ENCODE measurements at regions not wholly inside any gene's neighbourhood (a gene's known extent, or its start where the extent isn't known, plus 50 kb on each side); places are given as distances from the start of the nearest gene placed in this dataset.
A peak's percentile ranks its signal among the peaks of the same experiment; 100 is the strongest.

DNA sequence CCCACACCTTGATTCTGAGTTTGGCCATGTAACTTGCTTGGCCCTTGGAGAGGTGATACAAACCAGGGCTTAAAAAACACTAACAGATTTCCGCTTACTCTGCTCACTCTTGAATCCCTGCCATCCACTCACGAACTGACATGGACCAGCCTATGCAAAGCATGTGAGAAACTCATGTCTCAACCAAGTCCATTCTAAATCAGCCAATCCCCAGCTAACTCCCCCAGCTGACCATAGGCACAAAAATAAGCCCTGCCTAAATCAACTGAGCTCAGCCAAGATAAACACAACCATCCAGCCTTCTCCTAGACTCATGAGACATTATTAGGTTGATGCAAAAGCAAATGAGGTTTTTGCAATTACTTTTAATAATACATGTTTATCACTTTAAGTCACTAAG is 353.9 kb upstream of the TBX3 start:
- H3K9ac ChIP-seq (ENCODE audit: low read length in 5 of 5): no peak overlapping the region
- H3K4me1 ChIP-seq (ENCODE audit: control insufficient read depth in 5 of 5, insufficient read depth in 5 of 5, low read length in 5 of 5): peaks cover 0 to 11% (median 8%) of the 10 kb centered on the region in 5 donors
- H3K4me3 ChIP-seq (ENCODE audit: low read depth in 1 of 5, low read length in 5 of 5): no peak overlapping the region
- peaks cover 3 to 12% (median 4%) of the 10 kb centered on the region in 5 donors for H3K9me3 ChIP-seq (ENCODE audit: control insufficient read depth in 5 of 5, low read length in 5 of 5)
- no peak overlapping the region for H3K27ac ChIP-seq (ENCODE audit: low read depth, low read length)
- H3K36me3 ChIP-seq (ENCODE audit: control insufficient read depth in 5 of 5, insufficient read depth in 5 of 5, low read length in 5 of 5): no peaks in the 10 kb centered on the region
- H3K27me3 ChIP-seq (ENCODE audit: control insufficient read depth in 5 of 5, insufficient read depth in 4 of 5, low read length in 5 of 5): no peaks in the 10 kb centered on the region

DNA sequence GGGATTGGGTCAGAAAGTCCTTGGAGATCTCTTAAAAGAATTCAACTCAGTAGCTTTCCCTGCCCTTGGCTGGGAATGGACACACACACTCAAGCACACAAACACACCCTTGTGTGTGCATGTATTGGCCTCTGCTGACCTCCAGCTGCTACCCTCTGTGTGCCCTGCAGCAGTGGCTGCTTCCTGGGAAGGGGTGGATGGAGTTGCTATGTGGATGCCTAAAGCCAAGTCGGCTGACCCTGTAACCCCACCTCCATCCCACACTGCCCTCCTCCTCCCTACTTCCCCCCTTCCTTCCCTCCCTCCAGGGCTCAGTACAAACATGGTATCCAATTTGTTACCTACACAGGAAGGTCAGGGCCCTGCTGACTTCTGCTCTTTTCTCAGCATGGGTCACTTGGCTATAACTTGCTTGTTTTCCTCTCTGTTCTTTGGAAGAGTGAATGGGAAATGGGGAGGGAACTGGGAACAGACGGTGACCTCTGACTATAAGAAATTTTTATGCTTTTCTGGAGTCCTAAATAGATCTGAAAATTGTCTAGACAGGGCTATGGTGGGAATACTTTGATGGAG is 351.6 kb upstream of the TBX3 start:
- H3K27ac ChIP-seq (ENCODE audit: low read depth, low read length): no peak overlapping the region
- H3K9me3 ChIP-seq (ENCODE audit: control insufficient read depth in 5 of 5, low read length in 5 of 5): peaks cover 0 to 4% (median under 1%) of the 10 kb centered on the region in 5 donors
- H3K9ac ChIP-seq (ENCODE audit: low read length in 5 of 5): no peak overlapping the region
- no peaks in the 10 kb centered on the region for H3K27me3 ChIP-seq (ENCODE audit: control insufficient read depth in 5 of 5, insufficient read depth in 4 of 5, low read length in 5 of 5)
- no peaks in the 10 kb centered on the region for H3K36me3 ChIP-seq (ENCODE audit: control insufficient read depth in 5 of 5, insufficient read depth in 5 of 5, low read length in 5 of 5)
- H3K4me1 ChIP-seq (ENCODE audit: control insufficient read depth in 5 of 5, insufficient read depth in 5 of 5, low read length in 5 of 5): peaks cover 0 to 11% (median 8%) of the 10 kb centered on the region in 5 donors
- H3K4me3 ChIP-seq (ENCODE audit: low read depth in 1 of 5, low read length in 5 of 5): no peak overlapping the region

DNA sequence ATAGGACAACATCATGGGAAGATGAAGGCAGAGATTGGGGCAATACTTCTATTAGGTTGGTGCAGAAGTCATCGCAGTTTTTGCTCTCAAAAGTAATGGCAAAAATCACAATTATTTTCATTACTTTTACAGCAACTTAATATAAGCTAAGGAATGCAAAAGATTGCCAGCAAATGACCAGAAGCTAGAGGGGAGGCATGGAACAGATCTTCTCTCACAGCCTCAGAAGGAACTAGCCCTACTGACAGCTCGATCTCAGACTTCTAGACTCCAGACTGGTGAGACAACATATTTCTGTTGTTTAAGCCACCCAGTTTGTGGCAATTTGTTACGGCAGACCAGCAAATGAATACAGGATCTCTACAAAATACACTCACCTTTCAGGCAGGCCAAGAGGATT is 348.5 kb upstream of the TBX3 start:
- H3K4me1 ChIP-seq (ENCODE audit: control insufficient read depth in 5 of 5, insufficient read depth in 5 of 5, low read length in 5 of 5): peaks cover 0 to 11% (median 8%) of the 10 kb centered on the region in 5 donors
- H3K27ac ChIP-seq (ENCODE audit: low read depth, low read length): no peak overlapping the region
- H3K4me3 ChIP-seq (ENCODE audit: low read depth in 1 of 5, low read length in 5 of 5): no peak overlapping the region
- no peaks in the 10 kb centered on the region for H3K27me3 ChIP-seq (ENCODE audit: control insufficient read depth in 5 of 5, insufficient read depth in 4 of 5, low read length in 5 of 5)
- H3K9me3 ChIP-seq (ENCODE audit: control insufficient read depth in 5 of 5, low read length in 5 of 5): no peaks in the 10 kb centered on the region
- no peaks in the 10 kb centered on the region for H3K36me3 ChIP-seq (ENCODE audit: control insufficient read depth in 5 of 5, insufficient read depth in 5 of 5, low read length in 5 of 5)
- no peak overlapping the region for H3K9ac ChIP-seq (ENCODE audit: low read length in 5 of 5)

DNA sequence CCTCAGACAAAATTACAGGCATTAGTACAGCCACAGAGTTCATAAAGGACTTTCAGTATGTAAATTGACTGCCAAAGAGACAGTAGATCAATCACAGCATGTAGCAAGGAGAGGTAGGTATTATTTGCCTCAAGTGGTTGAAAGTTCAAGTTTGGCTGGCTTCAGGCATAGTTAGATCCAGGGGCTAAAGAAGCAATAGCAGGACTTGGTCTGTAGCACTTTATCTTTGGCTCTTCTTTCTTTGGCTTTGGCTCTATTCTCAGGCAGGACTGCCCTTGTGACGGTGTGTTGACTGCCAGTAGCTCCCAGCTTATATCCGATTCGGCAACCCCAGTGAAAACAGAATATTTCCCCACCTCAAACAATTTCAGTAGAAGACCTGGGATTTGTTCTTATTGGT is 346.0 kb upstream of the TBX3 start:
- Histone ChIP-seq H3K9me3 (ENCODE audit: control insufficient read depth in 5 of 5, low read length in 5 of 5) (no peaks in the 10 kb centered on the region), H3K4me3 (ENCODE audit: low read depth in 1 of 5, low read length in 5 of 5) (no peak overlapping the region), H3K4me1 (ENCODE audit: control insufficient read depth in 5 of 5, insufficient read depth in 5 of 5, low read length in 5 of 5) (peaks cover 0 to 3% (median under 1%) of the 10 kb centered on the region in 5 donors), H3K9ac (ENCODE audit: low read length in 5 of 5) (no peak overlapping the region), H3K27ac (ENCODE audit: low read depth, low read length) (no peak overlapping the region), H3K36me3 (ENCODE audit: control insufficient read depth in 5 of 5, insufficient read depth in 5 of 5, low read length in 5 of 5) (no peaks in the 10 kb centered on the region), H3K27me3 (ENCODE audit: control insufficient read depth in 5 of 5, insufficient read depth in 4 of 5, low read length in 5 of 5) (no peaks in the 10 kb centered on the region)

DNA sequence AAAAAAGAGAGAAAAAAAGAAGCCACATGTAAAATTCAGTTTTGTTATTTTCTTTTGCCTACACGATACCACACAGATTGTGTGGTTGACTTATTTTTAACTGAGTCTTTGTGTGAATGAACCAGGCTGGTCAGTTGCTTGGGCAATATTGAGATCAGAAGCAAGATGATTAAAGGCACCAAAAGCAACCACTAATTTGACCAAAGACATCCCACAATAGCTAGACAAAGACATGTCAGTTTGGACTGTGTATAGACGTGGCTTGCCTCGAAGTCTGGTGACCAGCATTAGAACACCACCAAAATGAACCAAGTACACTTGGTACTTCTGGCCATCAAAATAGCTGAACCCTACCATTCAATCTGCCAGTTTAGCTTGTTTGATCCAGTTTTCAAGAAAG is 340.6 kb upstream of the TBX3 start:
- peaks cover 0 to 13% (median 8%) of the 10 kb centered on the region in 5 donors for H3K9me3 ChIP-seq (ENCODE audit: control insufficient read depth in 5 of 5, low read length in 5 of 5)
- no peak overlapping the region for H3K9ac ChIP-seq (ENCODE audit: low read length in 5 of 5)
- H3K4me1 ChIP-seq (ENCODE audit: control insufficient read depth in 5 of 5, insufficient read depth in 5 of 5, low read length in 5 of 5): peaks cover 0 to 14% (median 10%) of the 10 kb centered on the region in 5 donors
- no peak overlapping the region for H3K4me3 ChIP-seq (ENCODE audit: low read depth in 1 of 5, low read length in 5 of 5)
- no peaks in the 10 kb centered on the region for H3K27me3 ChIP-seq (ENCODE audit: control insufficient read depth in 5 of 5, insufficient read depth in 4 of 5, low read length in 5 of 5)
- no peaks in the 10 kb centered on the region for H3K36me3 ChIP-seq (ENCODE audit: control insufficient read depth in 5 of 5, insufficient read depth in 5 of 5, low read length in 5 of 5)
- no peak overlapping the region for H3K27ac ChIP-seq (ENCODE audit: low read depth, low read length)

DNA sequence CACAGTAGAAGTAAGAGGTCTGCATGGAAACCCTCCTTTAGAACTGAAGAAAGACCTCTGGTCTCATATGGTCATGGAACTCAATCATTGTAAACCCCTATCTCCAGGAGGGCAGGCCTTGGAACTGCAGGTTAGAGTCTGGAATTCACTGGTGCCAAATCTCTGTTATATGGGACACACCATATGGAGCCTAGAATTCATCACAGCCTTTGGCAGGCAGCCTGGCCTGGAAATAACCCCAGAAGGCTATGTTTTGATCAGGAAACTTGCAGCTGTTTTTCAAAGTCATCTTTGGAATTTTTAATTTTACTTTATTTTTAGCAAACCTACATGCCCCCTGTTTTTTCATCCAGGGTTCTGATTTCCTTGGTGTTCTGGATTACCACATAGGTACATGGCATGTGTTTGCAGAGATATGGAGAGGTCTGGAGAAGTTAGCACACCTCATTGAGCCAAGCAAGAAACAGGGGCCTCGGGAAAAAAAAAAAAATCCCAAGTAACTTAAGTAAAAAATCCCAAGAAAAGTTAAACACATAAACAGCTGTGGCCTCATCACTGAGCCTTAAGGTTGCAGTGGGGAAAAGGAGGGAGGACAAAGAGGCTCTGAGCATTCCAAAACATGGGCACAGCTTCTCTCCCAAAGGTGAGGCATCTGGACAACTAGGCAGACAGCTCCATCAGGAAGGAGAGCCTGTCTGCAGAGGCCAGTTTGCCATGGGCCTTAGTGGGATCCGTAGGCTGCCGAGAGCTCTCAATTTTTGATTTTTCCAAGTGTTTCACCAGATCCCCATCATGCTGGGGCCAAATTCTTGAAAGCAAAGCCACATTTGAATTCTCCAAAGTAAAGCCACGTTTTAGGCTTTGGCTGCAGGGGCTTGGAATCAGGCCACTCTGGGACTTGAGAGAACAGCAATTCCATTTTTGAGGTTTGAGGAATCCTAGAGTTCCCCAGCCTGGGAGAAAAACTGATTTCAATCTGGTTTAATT is 339.6 kb upstream of the TBX3 start:
- Histone ChIP-seq H3K4me3 (ENCODE audit: low read depth in 1 of 5, low read length in 5 of 5) (no peak overlapping the region), H3K27me3 (ENCODE audit: control insufficient read depth in 5 of 5, insufficient read depth in 4 of 5, low read length in 5 of 5) (no peaks in the 10 kb centered on the region), H3K4me1 (ENCODE audit: control insufficient read depth in 5 of 5, insufficient read depth in 5 of 5, low read length in 5 of 5) (peaks cover 0 to 14% (median 10%) of the 10 kb centered on the region in 5 donors), H3K9ac (ENCODE audit: low read length in 5 of 5) (no peak overlapping the region), H3K36me3 (ENCODE audit: control insufficient read depth in 5 of 5, insufficient read depth in 5 of 5, low read length in 5 of 5) (no peaks in the 10 kb centered on the region), H3K9me3 (ENCODE audit: control insufficient read depth in 5 of 5, low read length in 5 of 5) (peaks cover 0 to 13% (median 8%) of the 10 kb centered on the region in 5 donors), H3K27ac (ENCODE audit: low read depth, low read length) (no peak overlapping the region)

DNA sequence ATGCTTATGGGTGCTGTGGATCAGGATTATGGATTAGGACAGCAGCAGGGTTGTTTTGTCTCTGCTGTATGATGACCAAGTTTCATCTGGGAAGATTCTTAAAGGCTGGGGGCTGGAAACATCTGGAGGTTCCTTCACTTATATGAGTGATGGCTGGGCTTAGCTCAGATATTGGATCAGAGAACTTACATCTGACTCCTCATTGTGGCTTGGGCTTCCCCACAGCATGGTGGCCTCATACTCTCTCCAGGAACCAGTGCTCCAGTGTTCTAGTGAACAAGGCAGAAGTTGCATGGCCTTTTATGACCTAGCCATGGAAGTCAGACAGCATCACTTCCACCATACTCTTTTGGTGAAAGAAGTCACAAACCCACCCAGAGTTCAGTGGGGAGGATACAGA is 336.1 kb upstream of the TBX3 start:
- H3K27me3 ChIP-seq (ENCODE audit: control insufficient read depth in 5 of 5, insufficient read depth in 4 of 5, low read length in 5 of 5): no peaks in the 10 kb centered on the region
- H3K27ac ChIP-seq (ENCODE audit: low read depth, low read length): no peak overlapping the region
- H3K4me1 ChIP-seq (ENCODE audit: control insufficient read depth in 5 of 5, insufficient read depth in 5 of 5, low read length in 5 of 5): peaks cover 0 to 14% (median 10%) of the 10 kb centered on the region in 5 donors
- peak overlapping the region in 1 of 5 donors; percentile 11 for H3K4me3 ChIP-seq (ENCODE audit: low read depth in 1 of 5, low read length in 5 of 5)
- H3K9me3 ChIP-seq (ENCODE audit: control insufficient read depth in 5 of 5, low read length in 5 of 5): peaks cover 0 to 16% (median 8%) of the 10 kb centered on the region in 5 donors
- H3K9ac ChIP-seq (ENCODE audit: low read length in 5 of 5): no peak overlapping the region
- no peaks in the 10 kb centered on the region for H3K36me3 ChIP-seq (ENCODE audit: control insufficient read depth in 5 of 5, insufficient read depth in 5 of 5, low read length in 5 of 5)

DNA sequence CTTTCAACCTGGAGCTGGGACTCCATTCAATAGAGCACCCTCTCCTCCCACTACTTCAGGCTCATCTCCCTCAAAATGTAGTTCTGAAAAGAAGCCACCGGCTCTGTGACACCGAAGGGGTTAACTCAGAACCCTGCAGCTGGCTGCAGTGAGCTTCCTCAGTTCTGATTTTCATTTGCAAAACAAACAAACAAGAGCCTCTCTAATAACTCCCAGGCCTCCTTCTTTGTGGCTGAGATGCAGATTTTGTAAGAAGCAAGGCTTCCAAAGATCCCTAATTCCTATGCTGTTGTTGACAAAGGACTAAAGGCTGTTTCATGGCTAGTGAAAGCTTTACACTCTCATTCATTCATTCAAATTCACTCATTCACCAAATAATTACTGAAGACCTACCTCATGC is 333.4 kb upstream of the TBX3 start:
- H3K27me3 ChIP-seq (ENCODE audit: control insufficient read depth in 5 of 5, insufficient read depth in 4 of 5, low read length in 5 of 5): no peaks in the 10 kb centered on the region
- H3K4me1 ChIP-seq (ENCODE audit: control insufficient read depth in 5 of 5, insufficient read depth in 5 of 5, low read length in 5 of 5): peaks cover 0 to 4% (median 4%) of the 10 kb centered on the region in 5 donors
- peaks cover 0 to 16% (median 8%) of the 10 kb centered on the region in 5 donors for H3K9me3 ChIP-seq (ENCODE audit: control insufficient read depth in 5 of 5, low read length in 5 of 5)
- no peak overlapping the region for H3K4me3 ChIP-seq (ENCODE audit: low read depth in 1 of 5, low read length in 5 of 5)
- no peak overlapping the region for H3K27ac ChIP-seq (ENCODE audit: low read depth, low read length)
- H3K9ac ChIP-seq (ENCODE audit: low read length in 5 of 5): no peak overlapping the region
- H3K36me3 ChIP-seq (ENCODE audit: control insufficient read depth in 5 of 5, insufficient read depth in 5 of 5, low read length in 5 of 5): no peaks in the 10 kb centered on the region

DNA sequence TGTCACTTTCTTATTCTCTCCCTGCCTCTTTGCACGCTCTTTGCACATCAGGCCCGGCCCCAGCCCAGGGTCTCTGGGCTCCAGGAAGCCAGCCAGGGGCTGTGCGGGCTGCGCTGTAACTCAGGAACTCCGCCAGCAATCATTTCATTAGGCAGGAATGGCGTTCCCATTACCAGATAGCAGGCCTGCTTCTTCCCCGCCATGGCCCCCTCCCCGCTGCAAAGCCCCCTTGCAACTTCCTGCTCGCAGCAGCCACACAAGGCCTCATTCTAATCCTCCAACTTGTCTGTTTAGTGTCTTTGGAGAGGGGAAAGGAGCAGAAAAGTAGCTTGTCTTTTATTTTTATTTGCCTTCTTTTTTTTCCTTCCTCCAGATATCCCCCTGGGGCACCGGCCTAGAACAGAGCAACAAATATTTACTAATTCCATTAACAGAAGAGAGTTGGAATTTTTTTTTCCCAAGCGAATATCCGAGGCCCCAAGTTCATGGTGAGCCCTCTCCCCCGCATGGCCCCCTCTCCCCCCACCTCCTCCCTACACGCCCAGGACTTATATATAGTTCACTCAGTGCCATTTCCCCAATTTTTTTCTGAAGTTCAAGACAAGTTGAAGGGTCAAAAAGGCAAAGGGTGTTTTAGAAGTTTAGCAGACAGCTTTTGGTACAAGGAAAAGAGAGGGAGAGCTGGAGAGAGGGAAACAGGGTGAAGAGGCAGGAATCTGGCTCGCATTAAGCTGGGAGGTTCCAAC is 329.4 kb upstream of the TBX3 start:
- Histone ChIP-seq H3K27ac (ENCODE audit: low read depth, low read length) (no peak overlapping the region), H3K9me3 (ENCODE audit: control insufficient read depth in 5 of 5, low read length in 5 of 5) (peaks cover 0 to 9% (median 3%) of the 10 kb centered on the region in 5 donors), H3K4me3 (ENCODE audit: low read depth in 1 of 5, low read length in 5 of 5) (no peak overlapping the region), H3K4me1 (ENCODE audit: control insufficient read depth in 5 of 5, insufficient read depth in 5 of 5, low read length in 5 of 5) (peaks cover 0 to 4% (median 4%) of the 10 kb centered on the region in 5 donors), H3K27me3 (ENCODE audit: control insufficient read depth in 5 of 5, insufficient read depth in 4 of 5, low read length in 5 of 5) (no peaks in the 10 kb centered on the region), H3K36me3 (ENCODE audit: control insufficient read depth in 5 of 5, insufficient read depth in 5 of 5, low read length in 5 of 5) (no peaks in the 10 kb centered on the region), H3K9ac (ENCODE audit: low read length in 5 of 5) (no peak overlapping the region)
